GM18858 (cell line): ENCODE measurements at regions not wholly inside any gene's neighbourhood (a gene's known extent, or its start where the extent isn't known, plus 50 kb on each side); places are given as distances from the start of the nearest gene placed in this dataset.
"Not testable (repeated sequence)": the region's sequence is repeated elsewhere in the genome, so short reads cannot be mapped to it uniquely, and the experiment has no call there.

Experiments used
- ATAC-seq: cut with Tn5 transposase; IDR thresholded peaks from one replicate; pipeline ENCODE4 v1.9.1; 2021; ENCODE audit not compliant: unreplicated experiment

DNA sequence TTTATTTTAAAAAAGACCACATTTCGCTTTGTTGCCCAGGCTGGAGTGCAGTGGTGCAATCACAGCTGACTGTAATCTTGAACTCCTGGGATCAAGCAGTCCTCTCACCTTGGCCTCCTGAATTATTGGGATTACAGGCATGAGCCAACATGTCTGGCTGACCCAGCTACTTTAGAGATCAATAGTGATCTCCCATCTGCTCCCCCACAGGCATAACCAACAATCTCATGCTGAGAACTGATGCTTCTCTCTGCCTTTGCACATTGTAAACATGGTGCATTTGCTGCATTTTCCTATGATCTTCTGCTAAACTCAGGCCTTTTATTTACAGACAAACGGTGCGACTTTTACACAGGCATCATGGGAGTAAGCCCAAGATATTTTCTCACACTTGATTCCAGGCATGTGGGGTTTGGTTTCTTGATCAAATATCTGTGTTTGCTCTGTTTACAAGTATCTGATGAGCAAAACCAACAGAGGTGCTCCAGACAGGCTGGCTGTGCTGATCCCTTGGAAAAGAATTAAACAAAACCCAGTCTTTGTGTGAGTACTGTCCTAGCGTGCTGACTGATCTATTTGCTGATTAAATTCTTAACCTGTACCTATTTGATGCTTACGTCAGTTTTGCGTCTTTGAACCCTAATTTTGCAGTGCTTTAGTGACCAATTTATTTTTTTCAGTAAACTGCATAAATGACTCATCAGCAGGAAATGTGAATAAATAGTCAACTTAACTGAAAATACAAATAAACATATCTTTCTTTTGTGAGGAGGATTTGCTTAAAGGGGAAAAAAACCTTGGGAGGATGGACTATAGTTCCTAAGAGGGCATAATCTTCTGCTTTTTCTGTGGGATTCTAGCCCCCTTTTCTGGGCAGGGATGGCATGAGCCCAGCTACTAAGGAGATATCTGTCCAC lies 191.7 kb upstream of the NR3C1 start:
- no peak for ATAC-seq

DNA sequence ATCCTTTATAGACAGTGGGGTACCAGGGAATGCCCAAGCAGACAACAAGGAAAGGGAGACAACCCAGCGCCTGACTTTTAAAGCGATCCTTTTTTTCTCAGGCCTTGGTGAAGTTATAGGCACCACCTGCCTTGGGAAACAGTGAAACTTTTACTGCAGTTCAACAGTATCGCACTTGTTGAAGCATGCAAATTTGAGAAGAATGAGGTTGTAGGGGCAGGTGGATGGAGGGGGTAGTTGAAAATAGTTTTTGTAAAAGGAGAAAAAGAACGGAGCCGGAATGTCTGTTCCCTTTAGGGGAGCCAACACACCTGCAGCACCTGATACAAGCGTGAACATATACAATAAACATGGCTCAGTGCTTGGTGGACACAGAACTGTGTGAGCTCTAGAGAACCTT lies 190.2 kb upstream of the NR3C1 start:
- ATAC-seq = peak; percentile 33

DNA sequence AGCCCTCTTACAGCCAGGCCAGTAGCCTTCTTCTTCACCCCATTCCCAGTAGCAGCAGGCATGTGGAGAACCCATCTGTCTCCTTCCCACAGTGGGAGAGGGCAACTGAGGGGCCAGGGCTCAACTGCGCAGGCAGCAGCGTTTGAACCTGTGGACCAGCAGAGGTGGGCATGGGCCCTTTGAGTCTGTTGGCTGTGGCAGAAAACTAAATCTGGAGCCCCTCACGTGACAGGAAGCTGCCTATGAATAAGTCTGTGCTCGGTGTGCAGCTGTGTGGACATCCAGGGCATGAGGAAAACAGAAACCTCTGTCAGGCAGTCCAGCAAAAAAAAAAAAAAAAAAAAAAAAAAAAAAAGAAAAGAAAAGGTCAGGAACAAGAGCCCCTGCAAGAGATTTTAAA lies 189.2 kb upstream of the NR3C1 start:
- ATAC-seq = peak; percentile 80

DNA sequence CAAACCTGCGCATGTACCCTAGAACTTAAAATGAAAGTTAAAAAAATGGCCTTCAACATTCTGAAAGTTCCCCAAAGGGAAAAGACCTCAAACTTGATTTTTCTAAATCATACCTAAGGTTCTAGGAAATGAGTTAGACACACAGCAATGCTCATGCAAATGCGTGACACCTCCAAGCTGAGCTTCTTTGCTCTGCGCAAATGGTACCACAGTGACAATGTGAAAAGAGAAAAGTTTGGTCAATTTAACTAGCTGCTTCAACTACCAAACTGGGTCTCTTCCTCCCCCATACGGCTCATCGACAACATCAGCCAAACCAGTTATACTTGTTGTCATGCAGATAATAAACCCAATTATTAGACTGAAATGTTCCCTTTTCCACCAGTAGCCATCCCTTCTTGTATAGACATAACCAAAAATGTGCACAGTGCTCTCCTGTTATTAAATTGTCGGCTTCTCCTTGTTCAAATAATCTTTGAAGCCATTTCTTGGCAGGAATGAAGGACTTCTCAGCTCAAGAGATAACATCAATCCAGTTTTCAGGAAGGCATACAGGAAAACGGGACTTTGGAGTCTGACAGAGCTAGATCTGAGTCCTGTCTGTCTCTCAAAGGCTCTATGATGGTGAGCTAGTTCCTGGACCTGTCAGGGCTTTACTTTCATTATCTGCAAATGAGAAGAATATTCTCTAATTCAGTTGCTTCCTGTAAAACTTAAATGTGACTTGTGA lies 185.6 kb upstream of the NR3C1 start:
- no peak for ATAC-seq

DNA sequence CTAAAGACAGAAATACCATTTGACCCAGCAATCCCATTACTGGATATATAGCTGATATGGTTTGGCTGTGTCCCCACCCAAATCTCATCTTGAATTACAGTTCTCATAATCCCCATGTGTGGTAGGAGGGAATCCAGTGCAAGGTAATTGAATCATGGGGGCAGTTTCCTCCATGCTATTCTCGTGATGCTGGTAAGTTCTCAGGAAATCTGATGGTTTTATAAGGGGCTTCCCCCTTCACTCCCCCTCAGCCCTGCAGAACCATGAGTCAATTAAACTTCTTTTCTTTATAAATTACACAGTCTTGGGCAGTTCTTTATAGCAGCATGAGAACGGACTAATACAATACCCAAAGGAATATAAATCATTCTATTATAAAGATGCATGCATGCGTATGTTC lies 184.6 kb upstream of the NR3C1 start:
- not testable (repeated sequence) for ATAC-seq

DNA sequence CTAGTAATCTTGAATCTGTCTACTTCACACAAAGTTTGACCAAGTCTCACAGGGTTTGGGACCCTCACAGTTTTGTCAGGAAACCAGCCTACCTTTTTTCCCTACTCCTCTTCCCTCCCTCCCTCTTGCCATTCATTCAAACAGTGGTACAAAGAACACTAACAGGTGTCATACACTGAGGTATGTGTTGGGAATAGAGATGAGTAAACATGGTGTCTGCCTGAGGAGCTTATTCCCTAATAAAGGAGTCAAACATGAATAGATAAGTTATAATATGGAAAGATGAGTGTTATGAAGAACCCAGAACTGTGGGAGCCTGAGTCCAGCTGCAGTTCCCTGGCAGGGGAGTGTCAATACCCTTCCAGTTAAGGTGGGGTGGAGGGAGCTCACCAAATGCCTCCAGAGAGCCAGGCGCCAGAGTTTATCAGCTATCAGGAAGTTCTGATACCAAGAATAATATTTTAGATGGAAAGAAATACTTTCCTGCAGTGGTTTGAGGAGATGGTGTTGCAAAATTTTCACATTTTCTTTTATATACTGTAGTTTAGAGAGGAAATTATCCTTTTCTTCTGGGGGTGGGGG lies 183.4 kb upstream of the NR3C1 start:
- ATAC-seq = no peak

DNA sequence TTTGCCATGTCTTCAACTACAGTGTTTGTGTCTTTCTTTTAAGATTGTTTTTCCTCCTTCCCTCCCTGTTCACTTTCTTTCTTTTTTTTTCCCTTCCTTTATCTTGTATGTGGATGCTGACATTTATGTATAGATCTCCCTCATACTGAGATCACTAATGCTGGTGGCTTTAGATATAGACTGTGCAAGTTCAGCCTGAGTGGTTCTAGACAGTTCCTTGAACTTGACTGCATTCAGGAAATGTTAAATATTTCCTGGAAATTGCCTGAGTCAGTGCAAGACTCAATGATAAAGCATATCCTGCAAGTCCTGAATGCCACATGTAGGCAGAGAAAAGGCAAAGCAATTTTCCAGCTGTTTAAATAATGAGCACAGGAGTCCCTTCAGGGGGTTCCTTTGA lies 182.5 kb upstream of the NR3C1 start:
- ATAC-seq = no peak

DNA sequence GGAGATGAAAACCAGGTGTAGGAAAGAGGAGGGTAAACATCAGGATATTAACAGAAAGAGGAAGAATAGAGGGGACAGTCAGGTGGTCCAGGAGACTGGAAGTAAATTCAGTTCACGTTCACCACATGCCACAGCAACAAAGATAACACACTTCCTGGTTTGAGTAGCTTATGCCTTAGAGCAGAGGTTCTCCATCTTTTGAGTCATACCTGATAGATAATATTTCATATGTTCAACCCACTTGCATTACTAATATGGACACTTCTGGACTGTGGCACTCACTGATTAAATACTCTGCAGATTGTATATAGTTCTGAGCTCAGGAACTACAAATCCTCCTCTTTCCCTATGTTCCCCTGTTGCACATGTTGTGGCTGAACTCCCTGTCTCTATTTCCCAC lies 179.9 kb upstream of the NR3C1 start:
- ATAC-seq = peak; percentile 33

DNA sequence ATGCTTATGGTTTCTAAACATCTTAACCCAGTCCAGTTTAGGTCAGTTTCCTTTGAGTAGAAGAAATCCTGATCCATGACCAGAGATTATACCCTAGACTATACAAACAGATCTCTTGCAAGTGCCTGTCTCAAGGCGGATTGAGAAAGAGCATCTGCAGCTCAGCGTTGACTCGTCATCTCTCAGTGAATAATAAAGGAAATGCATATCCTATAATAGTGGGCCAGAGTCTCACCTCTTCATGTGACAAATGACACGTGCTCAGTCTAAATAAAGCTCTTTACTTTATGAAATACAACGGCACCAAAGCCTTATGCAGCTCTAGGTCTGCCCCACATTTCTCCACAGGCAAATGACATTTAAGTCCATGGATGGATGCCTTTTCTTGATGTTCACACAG lies 179.4 kb upstream of the NR3C1 start:
- ATAC-seq = peak; percentile 50

DNA sequence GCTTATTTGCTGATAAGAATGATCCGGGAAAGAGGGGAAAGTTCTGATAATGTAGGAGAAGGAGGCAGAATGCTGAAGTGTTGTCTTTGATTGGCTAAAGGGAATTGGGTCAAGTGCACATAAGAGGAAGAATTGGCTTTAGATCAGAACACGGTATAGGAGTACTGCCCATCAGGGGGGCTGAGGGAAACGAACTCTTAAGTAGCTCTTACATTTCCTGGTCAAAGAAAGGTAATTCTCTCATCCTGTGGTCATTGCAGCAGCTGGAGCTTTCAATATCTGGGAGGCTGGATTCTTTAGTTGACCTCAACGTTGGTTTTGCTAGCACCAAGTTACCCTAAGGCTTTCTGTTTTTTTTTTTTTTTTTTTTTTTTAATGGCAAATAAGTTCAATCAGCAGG lies 178.7 kb upstream of the NR3C1 start:
- no peak for ATAC-seq

DNA sequence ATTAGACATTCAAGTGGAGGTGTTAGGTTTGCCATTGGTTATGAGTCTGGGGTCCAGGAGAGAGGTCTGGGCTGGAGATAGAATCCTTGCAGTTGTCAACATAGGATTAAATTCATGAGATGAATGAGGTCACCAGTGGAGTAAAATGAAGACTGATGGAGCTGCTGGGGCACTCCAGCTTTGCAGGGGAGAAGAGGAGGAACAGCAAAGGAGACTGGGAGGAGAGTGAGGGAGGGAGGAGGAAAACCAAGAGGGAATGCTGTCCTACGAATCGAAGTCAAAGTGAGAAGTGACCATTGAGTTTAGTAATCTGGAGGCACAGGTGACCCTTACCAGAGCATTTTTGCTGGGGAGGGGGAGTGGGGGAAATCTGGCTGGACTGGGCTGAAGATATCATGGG lies 178.2 kb upstream of the NR3C1 start:
- no peak for ATAC-seq

DNA sequence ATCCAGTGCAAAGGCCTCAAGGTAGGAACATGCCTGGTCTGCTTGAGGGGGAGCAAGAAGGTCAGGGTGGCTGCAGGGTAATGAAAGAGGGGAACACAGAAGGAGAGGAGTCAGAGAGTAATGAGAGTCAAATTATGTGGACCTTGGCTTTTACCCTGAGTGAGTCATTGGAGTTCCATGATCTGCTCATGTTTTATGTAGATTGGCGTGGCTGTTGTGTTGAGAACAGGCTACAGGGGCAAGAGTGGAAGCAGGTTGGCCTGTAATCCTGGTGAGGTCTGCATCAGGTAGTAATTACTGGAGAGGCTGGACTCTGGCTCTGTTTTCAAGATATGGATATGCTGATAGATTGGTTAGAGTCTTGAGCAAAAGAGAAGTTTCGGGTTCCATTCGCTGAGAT lies 177.7 kb upstream of the NR3C1 start:
- no peak for ATAC-seq

DNA sequence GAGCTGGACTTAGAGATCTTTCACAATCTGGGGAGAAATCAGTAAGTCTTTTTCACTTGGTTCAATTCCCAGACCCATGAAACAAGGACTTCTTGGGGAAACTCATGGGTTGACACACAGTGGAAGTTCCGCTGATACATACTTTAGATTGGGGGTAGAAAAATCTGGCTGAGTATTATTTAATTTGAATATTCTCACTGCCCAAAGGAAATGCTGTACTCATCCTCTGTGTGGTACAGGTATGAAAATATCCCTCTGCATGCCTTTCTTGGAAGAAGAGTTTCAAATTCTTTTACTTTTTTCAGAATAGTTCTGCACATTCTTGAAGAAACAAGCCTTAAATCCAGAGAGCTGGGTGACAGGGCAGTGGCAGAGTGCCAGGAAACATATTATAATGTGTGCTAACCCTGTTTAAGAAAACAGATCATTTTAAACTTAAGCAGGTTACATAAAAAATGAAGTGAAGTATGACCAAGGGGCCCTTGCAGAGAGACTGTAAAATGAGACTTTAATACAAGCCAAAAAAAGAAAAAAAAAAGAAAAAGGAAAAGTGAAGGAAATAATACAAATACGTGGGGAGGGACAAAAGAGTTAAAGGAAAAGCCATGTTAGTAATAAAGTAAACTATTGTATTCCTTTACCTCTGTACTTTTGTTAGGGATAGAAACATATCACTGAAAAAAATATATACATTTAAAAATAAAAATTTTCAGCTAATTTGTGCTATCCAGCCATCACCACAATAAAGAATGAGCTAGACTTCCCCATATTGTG lies 173.4 kb upstream of the NR3C1 start:
- no peak for ATAC-seq

DNA sequence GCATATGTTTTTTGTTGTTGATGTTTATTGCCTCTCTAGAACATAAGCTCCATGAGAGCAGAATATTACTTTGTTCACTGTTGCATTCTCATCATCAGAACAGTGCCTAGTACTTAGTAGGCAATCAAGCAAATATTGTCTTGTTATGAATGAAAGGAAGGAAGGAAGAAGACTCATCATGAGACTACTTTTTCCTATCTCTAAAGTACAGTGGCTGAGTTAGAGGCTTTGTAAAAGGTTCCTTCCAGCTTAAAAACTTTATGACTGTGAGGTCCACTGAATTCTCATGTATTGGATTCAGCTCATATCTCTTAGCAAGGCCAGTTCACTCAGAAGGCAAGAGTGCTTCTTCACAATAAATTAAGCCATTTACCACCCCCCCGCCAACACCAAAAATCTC lies 171.8 kb upstream of the NR3C1 start:
- no peak for ATAC-seq

DNA sequence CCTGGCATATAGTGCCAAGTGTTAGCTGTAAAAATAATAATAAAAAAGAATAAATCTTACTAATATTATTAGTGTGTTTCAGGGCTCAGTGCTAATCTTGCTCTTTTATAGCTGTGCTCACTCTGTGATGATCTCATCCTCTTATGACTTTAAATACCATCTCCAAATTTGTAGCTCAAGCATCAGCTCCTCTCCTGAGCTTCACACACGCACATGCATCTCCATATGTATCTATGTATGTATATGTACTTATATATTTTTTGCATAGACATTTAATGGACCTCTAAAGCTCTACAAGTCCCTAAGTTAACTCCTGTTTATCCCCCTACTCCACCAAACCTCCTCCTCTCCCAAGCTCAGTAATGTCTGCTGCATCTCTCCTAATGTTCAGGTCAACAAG lies 170.8 kb upstream of the NR3C1 start:
- no peak for ATAC-seq

DNA sequence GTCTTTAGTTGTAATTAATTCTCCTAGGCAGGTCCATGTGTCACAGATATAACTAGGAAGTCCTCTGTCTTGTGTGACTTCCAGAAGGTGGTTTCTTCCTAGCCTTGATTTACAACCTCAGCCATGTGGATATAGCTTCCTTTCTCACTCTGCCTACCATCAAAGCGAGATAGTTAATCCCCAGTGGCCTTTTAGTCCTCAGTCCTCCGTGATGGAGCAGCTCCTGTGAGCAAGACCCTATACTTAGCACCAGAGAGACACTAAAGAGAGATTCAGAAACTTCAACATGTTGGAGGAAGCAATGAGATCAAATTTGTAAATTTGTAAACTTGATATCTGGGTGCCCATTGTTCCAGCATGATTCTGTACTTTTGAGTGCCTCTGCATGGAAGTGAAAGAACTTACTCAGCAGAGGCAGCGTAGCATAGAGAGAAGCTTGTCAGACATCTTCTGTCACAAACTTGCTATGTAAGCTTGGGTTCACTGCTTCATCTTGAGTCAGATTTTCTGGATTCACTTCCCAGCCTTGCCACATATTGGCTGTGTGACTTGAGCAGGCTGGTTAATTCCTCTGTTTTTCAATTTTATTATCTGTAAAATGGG lies 170.2 kb upstream of the NR3C1 start:
- no peak for ATAC-seq

DNA sequence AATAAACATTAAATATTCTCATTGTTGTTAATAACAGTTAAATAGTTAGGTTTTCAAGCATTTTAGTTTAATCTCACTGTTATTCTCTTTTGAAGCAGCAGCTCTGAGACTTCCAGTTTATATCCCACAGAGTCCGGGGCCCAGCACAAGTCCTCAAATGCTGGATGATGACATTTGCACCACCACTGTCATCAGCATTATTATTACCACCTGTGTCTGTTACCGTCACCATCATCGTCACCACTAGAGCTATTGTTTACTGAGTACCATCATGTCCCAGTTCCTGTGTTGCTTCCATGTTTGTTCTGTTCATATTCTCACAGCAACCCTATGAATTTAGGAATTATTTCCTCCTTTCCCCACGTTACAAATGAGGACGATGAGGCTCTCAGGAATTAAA lies 169.2 kb upstream of the NR3C1 start:
- ATAC-seq = no peak

DNA sequence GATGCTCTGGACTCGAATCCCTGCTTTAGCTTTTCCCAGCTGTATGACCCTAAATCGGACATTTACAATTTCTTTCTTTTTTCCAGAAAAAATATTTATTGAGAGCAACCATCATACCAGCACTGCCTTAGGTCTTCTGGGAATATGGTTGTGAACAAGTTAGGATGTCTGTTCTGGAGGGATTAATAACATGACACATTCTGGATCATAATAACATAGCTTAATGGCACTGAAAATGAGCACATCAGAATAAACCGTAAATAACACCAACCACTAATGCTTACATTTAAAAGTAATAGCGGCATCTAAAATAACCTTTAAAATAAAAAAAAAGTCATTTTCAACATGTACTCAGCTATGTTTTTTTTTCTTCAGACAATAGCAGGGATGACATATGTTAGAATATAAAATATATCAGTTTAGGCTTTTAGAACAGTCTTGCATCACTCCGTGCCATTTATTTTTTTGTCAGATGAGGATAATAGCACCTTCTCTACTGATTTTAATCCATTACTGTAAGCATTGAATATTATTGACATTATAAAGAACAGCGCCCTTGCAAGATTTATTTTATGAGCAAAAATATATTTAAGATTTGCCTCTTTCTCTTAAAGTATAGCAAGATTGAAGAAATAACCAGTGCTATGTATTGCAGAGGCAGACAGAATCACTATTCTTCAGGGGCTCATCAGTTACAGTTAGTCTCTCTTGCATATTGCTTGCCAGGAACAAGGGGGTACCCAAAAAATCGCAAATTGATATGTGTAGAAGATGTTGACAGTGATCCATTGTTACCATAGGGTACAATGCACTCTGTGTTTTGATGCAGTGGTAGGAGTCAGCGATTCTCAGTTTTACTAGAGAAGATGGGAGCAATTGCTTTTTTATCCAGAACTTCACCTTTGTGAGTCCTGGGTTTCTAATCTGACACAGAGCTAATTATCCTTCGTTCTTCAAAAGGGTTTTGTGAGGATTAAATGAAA lies 168.4 kb upstream of the NR3C1 start:
- no peak for ATAC-seq

DNA sequence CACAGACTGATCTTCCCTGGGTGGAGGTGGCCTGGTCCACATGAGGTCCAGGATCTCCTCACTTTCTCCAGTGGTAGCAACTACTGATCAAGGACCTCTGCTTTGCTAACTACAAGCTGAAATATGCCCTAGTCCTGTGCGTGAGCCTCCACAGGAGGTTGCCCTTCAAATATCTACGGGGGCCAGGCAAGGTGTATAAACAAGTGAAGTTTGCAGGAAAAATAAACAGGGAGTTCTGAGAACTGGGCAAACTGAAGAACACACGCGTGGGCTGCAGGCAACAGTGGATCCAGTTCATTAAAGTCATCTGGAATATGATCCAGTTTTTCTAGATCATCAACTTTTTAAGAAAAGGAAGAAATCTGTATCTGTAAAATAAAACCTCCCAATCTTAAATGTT lies 167.5 kb upstream of the NR3C1 start:
- ATAC-seq = no peak
